DOHH2 (cell line): ENCODE measurements at regions not wholly inside any gene's neighbourhood (a gene's known extent, or its start where the extent isn't known, plus 50 kb on each side); places are given as distances from the start of the nearest gene placed in this dataset.

Experiments used
- CTCF ChIP-seq: fragments of 200-600 bp; sonication (generic); IDR thresholded peaks from one replicate; pipeline ENCODE4 v1.5.1; 2014; ENCODE audit warnings: antibody characterized with exemption, mild to moderate bottlenecking, low read depth, low read length; ENCODE audit not compliant: poor library complexity, severe bottlenecking
- EZH2phosphoT487 ChIP-seq: fragments of 200-600 bp; sonication (generic); IDR thresholded peaks from 2 replicates; pipeline ENCODE4 v1.6.1; 2017; ENCODE audit warnings: borderline replicate concordance, mild to moderate bottlenecking, antibody characterized with exemption, low read length, moderate library complexity, mixed read lengths

GRCh38 chr15:53833134-53833624 lies 73.7 kb upstream of the WDR72 start:
- no peak for TF ChIP-seq CTCF
- no peak for TF ChIP-seq EZH2phosphoT487
